Renal cortical epithelial cell (primary cell): ENCODE measurements at regions not wholly inside any gene's neighbourhood (a gene's known extent, or its start where the extent isn't known, plus 50 kb on each side); places are given as distances from the start of the nearest gene placed in this dataset.

Experiments
- DNase-seq: peaks from one replicate; pipeline ENCODE4 v3.0.0-alpha.2; 2011; ENCODE audit warnings: low read depth

GRCh38 chr1:94734963-94735901 is 84.9 kb upstream of the SLC44A3 start:
- DNase-seq = peak; percentile 72

- DNase-seq = no peak
Observed at GRCh38 chr1:94731891-94732290, 88.3 kb upstream of the SLC44A3 start.

GRCh38 chr1:94730450-94730849 is 89.7 kb upstream of the SLC44A3 start:
- DNase-seq = no peak

GRCh38 chr1:94729267-94729666 is 90.9 kb upstream of the SLC44A3 start:
- peak; percentile 44 for DNase-seq

GRCh38 chr1:94727846-94728715 is 92.1 kb upstream of the SLC44A3 start:
- peak; percentile 96 for DNase-seq

- no peak for DNase-seq
Observed at GRCh38 chr1:94726981-94727685, 93.0 kb upstream of the SLC44A3 start.

GRCh38 chr1:94725566-94725965 is 94.6 kb upstream of the SLC44A3 start:
- DNase-seq = no peak

GRCh38 chr1:94723894-94724293 is 96.3 kb upstream of the SLC44A3 start:
- DNase-seq = no peak

GRCh38 chr1:94723463-94723862 is 96.7 kb upstream of the SLC44A3 start:
- no peak for DNase-seq

- DNase-seq = no peak
Observed at GRCh38 chr1:94722181-94722580, 98.0 kb upstream of the SLC44A3 start.

GRCh38 chr1:94721240-94721639 is 98.9 kb upstream of the SLC44A3 start:
- no peak for DNase-seq

- DNase-seq = peak; percentile 49
Observed at GRCh38 chr1:94719926-94720793, 100.0 kb upstream of the SLC44A3 start.

GRCh38 chr1:94716965-94717364 is 103.2 kb upstream of the SLC44A3 start:
- DNase-seq = no peak

- no peak for DNase-seq
Observed at GRCh38 chr1:94715321-94715720, 104.8 kb upstream of the SLC44A3 start.

- DNase-seq = no peak
Observed at GRCh38 chr1:94714552-94714951, 105.6 kb upstream of the SLC44A3 start.

- DNase-seq = no peak
Observed at GRCh38 chr1:94714152-94714551, 106.0 kb upstream of the SLC44A3 start.

GRCh38 chr1:94713472-94714141 is 106.5 kb upstream of the SLC44A3 start:
- peak; percentile 94 for DNase-seq

GRCh38 chr1:94709891-94710581 is 110.1 kb upstream of the SLC44A3 start:
- DNase-seq = peak; percentile 35

GRCh38 chr1:94708811-94709210 is 111.3 kb upstream of the SLC44A3 start:
- no peak for DNase-seq

- no peak for DNase-seq
Observed at GRCh38 chr1:94708299-94708685, 111.9 kb upstream of the SLC44A3 start.
